ENCODE measurements at regions not wholly inside any gene's neighbourhood (a gene's known extent, or its start where the extent isn't known, plus 50 kb on each side); places are given as distances from the start of the nearest gene placed in this dataset.

DNA sequence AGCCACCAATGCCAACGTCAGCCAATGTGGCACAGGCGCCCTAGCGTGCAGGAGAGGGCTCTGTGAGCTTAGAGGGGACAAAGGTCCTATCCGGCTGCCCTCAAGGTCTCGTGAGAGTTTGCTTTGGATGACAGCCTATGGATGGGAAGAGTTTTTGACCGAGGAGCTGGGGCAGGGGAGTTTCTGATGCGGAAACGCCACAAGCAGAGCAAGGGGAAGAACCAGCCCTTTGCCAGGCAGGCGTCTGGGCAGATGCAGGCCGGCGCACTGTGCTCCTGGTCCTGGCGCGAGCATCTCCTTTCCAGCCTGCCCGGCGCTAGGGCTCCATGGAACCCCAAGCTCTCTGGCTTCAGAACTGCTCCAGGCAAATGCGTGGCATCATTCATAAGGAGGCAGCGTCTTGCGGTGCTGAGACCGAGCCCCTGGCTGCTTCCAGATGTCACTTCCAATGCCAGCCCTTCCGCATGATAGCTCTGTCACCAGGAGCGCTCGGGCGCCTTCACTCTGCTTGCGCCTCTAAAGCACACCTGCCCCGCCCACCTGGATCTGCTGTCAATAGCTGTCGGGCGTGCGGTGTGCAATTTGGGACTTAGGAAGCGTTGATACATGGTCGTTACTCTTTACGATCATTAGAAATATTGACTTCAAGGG is 374.9 kb upstream of the IRX1 start:
- TF ChIP-seq, protein P1, sequence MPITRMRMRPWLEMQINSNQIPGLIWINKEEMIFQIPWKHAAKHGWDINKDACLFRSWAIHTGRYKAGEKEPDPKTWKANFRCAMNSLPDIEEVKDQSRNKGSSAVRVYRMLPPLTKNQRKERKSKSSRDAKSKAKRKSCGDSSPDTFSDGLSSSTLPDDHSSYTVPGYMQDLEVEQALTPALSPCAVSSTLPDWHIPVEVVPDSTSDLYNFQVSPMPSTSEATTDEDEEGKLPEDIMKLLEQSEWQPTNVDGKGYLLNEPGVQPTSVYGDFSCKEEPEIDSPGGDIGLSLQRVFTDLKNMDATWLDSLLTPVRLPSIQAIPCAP (CRISPR knock-in tag; IDR thresholded peaks at IDR 0.05): no peak
- TF ChIP-seq, protein P2, sequence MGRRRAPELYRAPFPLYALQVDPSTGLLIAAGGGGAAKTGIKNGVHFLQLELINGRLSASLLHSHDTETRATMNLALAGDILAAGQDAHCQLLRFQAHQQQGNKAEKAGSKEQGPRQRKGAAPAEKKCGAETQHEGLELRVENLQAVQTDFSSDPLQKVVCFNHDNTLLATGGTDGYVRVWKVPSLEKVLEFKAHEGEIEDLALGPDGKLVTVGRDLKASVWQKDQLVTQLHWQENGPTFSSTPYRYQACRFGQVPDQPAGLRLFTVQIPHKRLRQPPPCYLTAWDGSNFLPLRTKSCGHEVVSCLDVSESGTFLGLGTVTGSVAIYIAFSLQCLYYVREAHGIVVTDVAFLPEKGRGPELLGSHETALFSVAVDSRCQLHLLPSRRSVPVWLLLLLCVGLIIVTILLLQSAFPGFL (CRISPR knock-in tag; IDR thresholded peaks at IDR 0.05; ENCODE audit: borderline replicate concordance): no peak
- TF ChIP-seq, protein P3, sequence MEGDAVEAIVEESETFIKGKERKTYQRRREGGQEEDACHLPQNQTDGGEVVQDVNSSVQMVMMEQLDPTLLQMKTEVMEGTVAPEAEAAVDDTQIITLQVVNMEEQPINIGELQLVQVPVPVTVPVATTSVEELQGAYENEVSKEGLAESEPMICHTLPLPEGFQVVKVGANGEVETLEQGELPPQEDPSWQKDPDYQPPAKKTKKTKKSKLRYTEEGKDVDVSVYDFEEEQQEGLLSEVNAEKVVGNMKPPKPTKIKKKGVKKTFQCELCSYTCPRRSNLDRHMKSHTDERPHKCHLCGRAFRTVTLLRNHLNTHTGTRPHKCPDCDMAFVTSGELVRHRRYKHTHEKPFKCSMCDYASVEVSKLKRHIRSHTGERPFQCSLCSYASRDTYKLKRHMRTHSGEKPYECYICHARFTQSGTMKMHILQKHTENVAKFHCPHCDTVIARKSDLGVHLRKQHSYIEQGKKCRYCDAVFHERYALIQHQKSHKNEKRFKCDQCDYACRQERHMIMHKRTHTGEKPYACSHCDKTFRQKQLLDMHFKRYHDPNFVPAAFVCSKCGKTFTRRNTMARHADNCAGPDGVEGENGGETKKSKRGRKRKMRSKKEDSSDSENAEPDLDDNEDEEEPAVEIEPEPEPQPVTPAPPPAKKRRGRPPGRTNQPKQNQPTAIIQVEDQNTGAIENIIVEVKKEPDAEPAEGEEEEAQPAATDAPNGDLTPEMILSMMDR (IDR thresholded peaks at IDR 0.05): no peak
- TF ChIP-seq NFYB (CRISPR knock-in tag; conservative IDR thresholded peaks at IDR 0.05; ENCODE audit: low read depth) (no peak), ESRRA (CRISPR knock-in tag; IDR thresholded peaks at IDR 0.05; ENCODE audit: borderline replicate concordance) (no peak), SP1 (CRISPR knock-in tag; conservative IDR thresholded peaks at IDR 0.05) (no peak), TCF7 (CRISPR knock-in tag; IDR thresholded peaks at IDR 0.05; ENCODE audit: low read depth) (no peak)
- TF ChIP-seq, protein P4, sequence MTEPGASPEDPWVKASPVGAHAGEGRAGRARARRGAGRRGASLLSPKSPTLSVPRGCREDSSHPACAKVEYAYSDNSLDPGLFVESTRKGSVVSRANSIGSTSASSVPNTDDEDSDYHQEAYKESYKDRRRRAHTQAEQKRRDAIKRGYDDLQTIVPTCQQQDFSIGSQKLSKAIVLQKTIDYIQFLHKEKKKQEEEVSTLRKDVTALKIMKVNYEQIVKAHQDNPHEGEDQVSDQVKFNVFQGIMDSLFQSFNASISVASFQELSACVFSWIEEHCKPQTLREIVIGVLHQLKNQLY (CRISPR knock-in tag; IDR thresholded peaks at IDR 0.05): no peak
- TF ChIP-seq, protein P5, sequence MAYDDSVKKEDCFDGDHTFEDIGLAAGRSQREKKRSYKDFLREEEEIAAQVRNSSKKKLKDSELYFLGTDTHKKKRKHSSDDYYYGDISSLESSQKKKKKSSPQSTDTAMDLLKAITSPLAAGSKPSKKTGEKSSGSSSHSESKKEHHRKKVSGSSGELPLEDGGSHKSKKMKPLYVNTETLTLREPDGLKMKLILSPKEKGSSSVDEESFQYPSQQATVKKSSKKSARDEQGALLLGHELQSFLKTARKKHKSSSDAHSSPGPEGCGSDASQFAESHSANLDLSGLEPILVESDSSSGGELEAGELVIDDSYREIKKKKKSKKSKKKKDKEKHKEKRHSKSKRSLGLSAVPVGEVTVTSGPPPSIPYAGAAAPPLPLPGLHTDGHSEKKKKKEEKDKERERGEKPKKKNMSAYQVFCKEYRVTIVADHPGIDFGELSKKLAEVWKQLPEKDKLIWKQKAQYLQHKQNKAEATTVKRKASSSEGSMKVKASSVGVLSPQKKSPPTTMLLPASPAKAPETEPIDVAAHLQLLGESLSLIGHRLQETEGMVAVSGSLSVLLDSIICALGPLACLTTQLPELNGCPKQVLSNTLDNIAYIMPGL (CRISPR knock-in tag; IDR thresholded peaks at IDR 0.05): no peak
- TF ChIP-seq, protein P6, sequence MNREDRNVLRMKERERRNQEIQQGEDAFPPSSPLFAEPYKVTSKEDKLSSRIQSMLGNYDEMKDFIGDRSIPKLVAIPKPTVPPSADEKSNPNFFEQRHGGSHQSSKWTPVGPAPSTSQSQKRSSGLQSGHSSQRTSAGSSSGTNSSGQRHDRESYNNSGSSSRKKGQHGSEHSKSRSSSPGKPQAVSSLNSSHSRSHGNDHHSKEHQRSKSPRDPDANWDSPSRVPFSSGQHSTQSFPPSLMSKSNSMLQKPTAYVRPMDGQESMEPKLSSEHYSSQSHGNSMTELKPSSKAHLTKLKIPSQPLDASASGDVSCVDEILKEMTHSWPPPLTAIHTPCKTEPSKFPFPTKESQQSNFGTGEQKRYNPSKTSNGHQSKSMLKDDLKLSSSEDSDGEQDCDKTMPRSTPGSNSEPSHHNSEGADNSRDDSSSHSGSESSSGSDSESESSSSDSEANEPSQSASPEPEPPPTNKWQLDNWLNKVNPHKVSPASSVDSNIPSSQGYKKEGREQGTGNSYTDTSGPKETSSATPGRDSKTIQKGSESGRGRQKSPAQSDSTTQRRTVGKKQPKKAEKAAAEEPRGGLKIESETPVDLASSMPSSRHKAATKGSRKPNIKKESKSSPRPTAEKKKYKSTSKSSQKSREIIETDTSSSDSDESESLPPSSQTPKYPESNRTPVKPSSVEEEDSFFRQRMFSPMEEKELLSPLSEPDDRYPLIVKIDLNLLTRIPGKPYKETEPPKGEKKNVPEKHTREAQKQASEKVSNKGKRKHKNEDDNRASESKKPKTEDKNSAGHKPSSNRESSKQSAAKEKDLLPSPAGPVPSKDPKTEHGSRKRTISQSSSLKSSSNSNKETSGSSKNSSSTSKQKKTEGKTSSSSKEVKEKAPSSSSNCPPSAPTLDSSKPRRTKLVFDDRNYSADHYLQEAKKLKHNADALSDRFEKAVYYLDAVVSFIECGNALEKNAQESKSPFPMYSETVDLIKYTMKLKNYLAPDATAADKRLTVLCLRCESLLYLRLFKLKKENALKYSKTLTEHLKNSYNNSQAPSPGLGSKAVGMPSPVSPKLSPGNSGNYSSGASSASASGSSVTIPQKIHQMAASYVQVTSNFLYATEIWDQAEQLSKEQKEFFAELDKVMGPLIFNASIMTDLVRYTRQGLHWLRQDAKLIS (CRISPR knock-in tag; IDR thresholded peaks at IDR 0.05; ENCODE audit: borderline replicate concordance): no peak

Data from WTC11 (cell line).